ENCODE measurements at regions not wholly inside any gene's neighbourhood (a gene's known extent, or its start where the extent isn't known, plus 50 kb on each side); places are given as distances from the start of the nearest gene placed in this dataset.
"Not testable (repeated sequence)": the region's sequence is repeated elsewhere in the genome, so short reads cannot be mapped to it uniquely, and the experiment has no call there.

DNA sequence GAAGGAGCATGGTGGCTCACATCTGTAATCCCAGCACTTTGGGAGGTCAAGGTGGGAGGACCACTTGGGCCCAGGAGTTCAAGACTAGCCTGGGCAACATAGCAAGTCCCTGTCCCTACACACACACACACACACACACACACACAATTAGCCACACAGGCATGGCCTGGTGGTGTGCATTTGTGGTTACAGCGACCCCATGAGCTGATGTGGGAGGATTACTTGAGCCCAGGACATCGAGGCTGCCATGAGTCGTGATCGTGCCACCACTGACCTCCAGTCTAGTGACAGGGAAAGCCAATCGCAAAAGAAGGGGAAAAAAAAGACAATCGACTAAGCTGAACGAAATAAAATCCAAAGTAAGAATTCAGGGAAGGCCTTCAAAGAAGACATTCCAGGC is 67.9 kb downstream of the TBX3 start:
- in situ Hi-C loops (cut with HindIII; ENCODE audit: low pct_unique_long_range_greater_than_20kb, low sequenced_read_pairs): no loop called here

GRCh38 chr12:114614040-114614439 is 69.9 kb downstream of the TBX3 start:
- no peak for DNase-seq (ENCODE audit: low read depth)
- in situ Hi-C loops (cut with HindIII; ENCODE audit: low pct_unique_long_range_greater_than_20kb, low sequenced_read_pairs): no loop called here

More for the DNA sequence above, 67.9 kb downstream of the TBX3 start:
- DNase-seq (ENCODE audit: low read depth): no peak

- no peak for DNase-seq (ENCODE audit: low read depth)
- in situ Hi-C loops (cut with HindIII; ENCODE audit: low pct_unique_long_range_greater_than_20kb, low sequenced_read_pairs): no loop called here
Measured at GRCh38 chr12:114612062-114612461, 71.9 kb downstream of the TBX3 start.

DNA sequence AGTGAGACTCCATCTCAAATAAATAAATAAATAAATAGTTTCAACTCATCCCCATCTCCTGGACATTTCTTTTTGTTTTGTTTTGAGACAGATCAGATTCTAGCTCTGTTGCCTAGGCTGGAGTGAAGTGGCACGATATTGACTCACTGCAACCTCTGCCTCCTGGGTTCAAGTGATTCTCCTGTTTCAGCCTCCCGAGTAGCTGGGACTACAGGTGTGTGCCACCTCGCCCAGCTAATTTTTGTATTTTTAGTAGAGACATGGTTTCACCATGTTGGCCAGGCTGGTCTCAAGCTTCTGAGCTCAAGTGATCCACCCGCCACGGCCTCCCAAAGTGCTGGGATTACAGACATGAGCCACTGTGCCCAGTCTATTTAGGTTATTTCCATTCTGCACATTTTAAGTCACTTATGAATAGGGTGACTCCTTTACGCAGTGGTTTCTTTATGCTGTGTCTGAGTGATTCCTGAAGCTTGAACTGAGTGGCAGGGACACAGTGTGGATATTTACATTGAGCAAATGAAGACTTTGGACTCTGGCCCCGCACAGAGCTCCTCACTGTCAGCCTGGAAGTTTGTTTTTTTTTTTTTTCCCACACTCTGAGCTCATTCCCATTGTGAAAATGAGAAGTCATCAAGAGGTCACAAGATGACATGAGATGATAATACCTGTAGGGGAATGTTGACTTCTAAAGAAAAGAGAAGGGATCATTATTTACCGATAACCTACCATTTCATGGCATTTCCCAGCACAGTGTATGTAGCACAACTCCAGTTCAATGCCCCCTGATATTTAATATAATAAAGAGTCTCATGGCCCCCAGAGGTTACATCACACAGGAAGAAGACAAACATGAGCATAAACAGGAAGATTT is 72.6 kb downstream of the TBX3 start:
- in situ Hi-C loops (cut with HindIII; ENCODE audit: low pct_unique_long_range_greater_than_20kb, low sequenced_read_pairs): no loop called here
- peak; percentile 3 for DNase-seq (ENCODE audit: low read depth)

DNA sequence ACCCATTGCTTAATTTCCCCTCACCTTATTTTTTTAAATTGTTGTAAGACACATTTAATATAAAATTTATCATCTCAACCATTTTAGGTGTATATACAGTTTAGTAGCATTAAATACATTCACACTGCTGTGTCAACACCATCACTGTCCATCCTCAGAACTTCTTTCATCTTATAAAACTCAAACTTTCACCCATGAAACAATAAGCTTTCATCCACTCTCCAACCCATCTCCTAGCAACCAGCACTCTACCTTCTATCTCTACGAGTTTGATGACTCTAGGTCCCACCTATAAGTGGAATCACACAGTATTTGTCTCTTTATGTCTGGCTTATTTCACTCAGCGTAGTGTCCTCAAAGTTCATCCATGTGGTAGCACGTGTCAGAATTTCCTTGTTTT is 75.5 kb downstream of the TBX3 start:
- DNase-seq (ENCODE audit: low read depth): no peak
- in situ Hi-C loops (cut with HindIII; ENCODE audit: low pct_unique_long_range_greater_than_20kb, low sequenced_read_pairs): no loop called here

GRCh38 chr12:114605918-114606317 is 78.1 kb downstream of the TBX3 start:
- in situ Hi-C loops (cut with HindIII; ENCODE audit: low pct_unique_long_range_greater_than_20kb, low sequenced_read_pairs): no loop called here
- no peak for DNase-seq (ENCODE audit: low read depth)

DNA sequence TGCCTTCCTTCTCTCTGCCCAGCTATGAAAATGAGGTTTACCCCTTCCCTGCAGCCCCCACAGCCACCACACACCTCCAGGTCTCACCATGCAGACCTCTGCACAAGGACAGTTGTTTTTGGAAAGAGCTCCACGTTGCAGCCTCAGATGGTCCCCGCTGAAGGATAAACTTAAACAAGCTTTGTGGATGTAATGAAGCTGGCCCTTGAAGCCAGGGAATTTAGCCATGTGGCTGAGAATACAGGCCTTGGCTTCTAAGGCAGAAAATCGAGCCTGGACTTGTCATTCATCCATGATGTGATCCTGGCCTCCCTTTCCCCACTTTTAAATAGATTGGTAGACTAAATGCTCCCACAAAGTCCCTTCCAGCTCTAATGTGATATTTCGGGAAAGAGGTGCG is 79.4 kb downstream of the TBX3 start:
- in situ Hi-C loops (cut with HindIII; ENCODE audit: low pct_unique_long_range_greater_than_20kb, low sequenced_read_pairs): no loop called here
- DNase-seq (ENCODE audit: low read depth): no peak

- DNase-seq (ENCODE audit: low read depth); in situ Hi-C loops (cut with HindIII; ENCODE audit: low pct_unique_long_range_greater_than_20kb, low sequenced_read_pairs): not testable (repeated sequence)
Measured at GRCh38 chr12:114600584-114600983, 83.4 kb downstream of the TBX3 start.

DNA sequence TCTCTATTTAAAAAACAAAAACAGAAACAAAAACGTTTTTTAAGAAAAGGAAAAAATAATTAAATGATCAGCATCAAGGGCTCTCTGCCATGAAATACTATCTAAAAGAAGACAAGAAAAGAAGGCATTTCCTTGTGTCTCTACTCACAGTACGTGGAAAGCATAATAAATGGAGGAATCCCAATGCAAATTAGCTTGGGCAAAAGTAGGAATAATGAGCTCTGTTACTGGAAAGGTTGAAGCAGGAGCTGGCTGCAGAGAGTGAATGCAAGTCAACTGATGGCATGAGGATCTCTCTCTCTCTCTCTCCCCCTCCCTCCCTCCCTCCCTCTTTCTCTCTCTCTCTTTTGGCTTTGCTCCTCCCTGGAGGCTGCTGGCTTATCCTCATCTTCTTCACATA is 85.9 kb downstream of the TBX3 start:
- DNase-seq (ENCODE audit: low read depth): no peak
- in situ Hi-C loops (cut with HindIII; ENCODE audit: low pct_unique_long_range_greater_than_20kb, low sequenced_read_pairs): no loop called here

DNA sequence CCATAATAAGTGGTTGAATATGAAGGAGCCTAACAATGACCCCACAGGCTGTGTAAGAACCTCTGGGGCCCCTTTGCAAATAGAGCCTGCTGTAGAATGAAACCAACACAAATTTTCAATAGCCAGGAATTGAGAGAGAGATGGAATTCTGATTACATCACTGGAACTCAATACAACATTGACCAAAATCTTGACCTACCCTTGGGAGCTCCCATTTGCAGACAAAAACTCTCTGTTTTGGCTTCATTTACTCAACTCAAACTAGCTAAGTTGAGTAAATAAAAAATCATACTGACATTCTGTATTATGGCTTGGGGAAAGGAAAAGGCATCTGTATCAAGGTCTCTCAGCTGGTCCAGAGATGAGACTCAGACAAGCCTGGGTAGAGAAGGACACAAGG is 91.0 kb downstream of the TBX3 start:
- DNase-seq (ENCODE audit: low read depth): no peak
- in situ Hi-C loops (cut with HindIII; ENCODE audit: low pct_unique_long_range_greater_than_20kb, low sequenced_read_pairs): no loop called here

DNA sequence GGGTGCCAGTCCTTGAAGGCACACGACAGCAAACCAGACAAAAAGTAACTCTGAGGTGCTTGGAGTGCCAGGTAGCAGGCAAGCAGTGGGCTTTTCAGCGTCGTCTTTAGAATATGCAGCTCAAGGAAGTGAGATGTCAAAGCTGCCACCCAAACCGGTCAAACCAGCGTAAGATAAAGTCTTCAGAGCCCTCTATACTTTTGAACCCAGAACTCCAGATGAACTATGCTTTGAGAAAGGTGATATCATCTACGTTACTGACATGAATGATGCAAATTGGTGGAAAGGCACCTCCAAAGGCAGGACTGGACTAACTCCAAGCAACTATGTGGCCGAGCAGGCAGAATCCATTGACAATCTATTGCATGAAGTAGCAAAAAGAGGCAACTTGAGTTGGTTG is 95.9 kb downstream of the TBX3 start:
- DNase-seq (ENCODE audit: low read depth): no peak
- in situ Hi-C loops (cut with HindIII; ENCODE audit: low pct_unique_long_range_greater_than_20kb, low sequenced_read_pairs): no loop called here

GRCh38 chr12:114580306-114580705 is 103.7 kb downstream of the TBX3 start:
- no peak for DNase-seq (ENCODE audit: low read depth)
- in situ Hi-C loops (cut with HindIII; ENCODE audit: low pct_unique_long_range_greater_than_20kb, low sequenced_read_pairs): no loop called here

- in situ Hi-C loops (cut with HindIII; ENCODE audit: low pct_unique_long_range_greater_than_20kb, low sequenced_read_pairs): no loop called here
Measured at GRCh38 chr12:114579389-114579788, 104.6 kb downstream of the TBX3 start.

DNA sequence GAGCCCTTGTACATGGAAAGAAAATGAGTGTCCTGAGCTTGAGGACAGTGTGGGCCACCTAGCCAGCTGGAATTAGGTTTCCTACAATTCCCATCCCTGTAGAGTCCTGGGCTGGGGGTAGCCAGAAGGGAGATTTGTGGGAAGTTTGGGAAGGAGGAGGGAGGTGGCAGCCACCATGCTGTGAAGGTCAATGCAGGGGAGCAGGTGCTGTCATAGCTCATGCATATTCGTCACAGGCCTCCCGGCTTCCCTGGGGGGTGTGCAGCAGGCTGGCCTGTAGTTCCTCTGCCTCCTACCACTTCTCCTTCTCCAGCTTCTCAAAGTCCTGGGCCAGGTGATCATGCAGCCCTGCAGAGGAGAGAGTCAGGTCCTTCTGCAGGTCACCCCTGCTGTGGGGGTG is 121.3 kb downstream of the TBX3 start:
- in situ Hi-C loops (cut with HindIII; ENCODE audit: low pct_unique_long_range_greater_than_20kb, low sequenced_read_pairs): no loop called here
- no peak for DNase-seq (ENCODE audit: low read depth)

More at GRCh38 chr12:114579389-114579788, 104.6 kb downstream of the TBX3 start:
- no peak for DNase-seq (ENCODE audit: low read depth)

DNA sequence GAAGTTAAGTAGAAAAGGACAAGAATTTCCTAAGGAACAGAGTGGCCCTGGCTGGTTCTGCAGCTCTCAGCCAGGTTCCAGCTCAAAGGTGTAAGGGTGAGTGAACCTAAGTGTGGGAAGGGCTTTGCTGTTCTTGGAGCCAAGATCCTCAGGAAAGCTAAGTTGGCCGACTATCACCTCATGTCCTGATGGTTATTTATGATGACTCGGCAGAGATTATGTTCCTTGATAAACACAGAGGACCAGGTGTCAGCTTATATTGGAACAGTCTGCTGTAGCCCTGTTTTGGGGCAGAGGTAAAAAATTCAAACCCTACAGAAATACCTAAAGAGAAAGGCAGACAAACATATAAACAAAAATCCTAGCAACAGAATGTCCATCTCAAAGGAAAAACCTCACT is 128.5 kb downstream of the TBX3 start:
- no peak for DNase-seq (ENCODE audit: low read depth)
- in situ Hi-C loops (cut with HindIII; ENCODE audit: low pct_unique_long_range_greater_than_20kb, low sequenced_read_pairs): no loop called here

DNA sequence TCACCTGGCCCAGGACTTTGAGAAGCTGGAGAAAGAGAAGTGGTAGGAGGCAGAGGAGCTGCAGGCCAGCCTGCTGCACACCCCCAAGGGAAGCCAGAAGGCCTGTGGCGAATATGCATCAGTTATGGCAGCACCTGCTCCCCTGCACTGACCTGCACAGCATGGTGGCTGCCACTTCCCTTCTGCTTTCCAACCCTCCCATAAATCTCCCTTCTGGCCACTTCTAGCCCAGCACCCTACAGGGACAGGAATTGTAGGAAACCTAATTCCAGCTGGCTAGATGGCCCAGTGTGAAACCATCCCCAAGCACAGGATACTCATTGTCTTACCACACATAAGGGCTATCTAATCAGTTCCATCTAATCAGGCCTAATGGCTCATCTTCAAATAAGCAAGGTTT is 136.3 kb downstream of the TBX3 start:
- in situ Hi-C loops (cut with HindIII; ENCODE audit: low pct_unique_long_range_greater_than_20kb, low sequenced_read_pairs): no loop called here
- DNase-seq (ENCODE audit: low read depth): no peak

- in situ Hi-C loops (cut with HindIII; ENCODE audit: low pct_unique_long_range_greater_than_20kb, low sequenced_read_pairs): no loop called here
Measured at GRCh38 chr12:114530417-114530816, 124.5 kb upstream of the TBX5 start.

GRCh38 chr12:114529966-114530365 is 124.0 kb upstream of the TBX5 start:
- DNase-seq (ENCODE audit: low read depth): no peak
- in situ Hi-C loops (cut with HindIII; ENCODE audit: low pct_unique_long_range_greater_than_20kb, low sequenced_read_pairs): no loop called here

More at GRCh38 chr12:114530417-114530816, 124.5 kb upstream of the TBX5 start:
- DNase-seq (ENCODE audit: low read depth): no peak

GRCh38 chr12:114528766-114529165 is 122.8 kb upstream of the TBX5 start:
- no peak for DNase-seq (ENCODE audit: low read depth)
- in situ Hi-C loops (cut with HindIII; ENCODE audit: low pct_unique_long_range_greater_than_20kb, low sequenced_read_pairs): no loop called here

- in situ Hi-C loops (cut with HindIII; ENCODE audit: low pct_unique_long_range_greater_than_20kb, low sequenced_read_pairs); DNase-seq (ENCODE audit: low read depth): not testable (repeated sequence)
Measured at GRCh38 chr12:114521160-114521559, 115.2 kb upstream of the TBX5 start.

Data from Caki2 (cell line).